ENCODE measurements at regions not wholly inside any gene's neighbourhood (a gene's known extent, or its start where the extent isn't known, plus 50 kb on each side); places are given as distances from the start of the nearest gene placed in this dataset.
A peak's percentile ranks its signal among the peaks of the same experiment; 100 is the strongest.

DNA sequence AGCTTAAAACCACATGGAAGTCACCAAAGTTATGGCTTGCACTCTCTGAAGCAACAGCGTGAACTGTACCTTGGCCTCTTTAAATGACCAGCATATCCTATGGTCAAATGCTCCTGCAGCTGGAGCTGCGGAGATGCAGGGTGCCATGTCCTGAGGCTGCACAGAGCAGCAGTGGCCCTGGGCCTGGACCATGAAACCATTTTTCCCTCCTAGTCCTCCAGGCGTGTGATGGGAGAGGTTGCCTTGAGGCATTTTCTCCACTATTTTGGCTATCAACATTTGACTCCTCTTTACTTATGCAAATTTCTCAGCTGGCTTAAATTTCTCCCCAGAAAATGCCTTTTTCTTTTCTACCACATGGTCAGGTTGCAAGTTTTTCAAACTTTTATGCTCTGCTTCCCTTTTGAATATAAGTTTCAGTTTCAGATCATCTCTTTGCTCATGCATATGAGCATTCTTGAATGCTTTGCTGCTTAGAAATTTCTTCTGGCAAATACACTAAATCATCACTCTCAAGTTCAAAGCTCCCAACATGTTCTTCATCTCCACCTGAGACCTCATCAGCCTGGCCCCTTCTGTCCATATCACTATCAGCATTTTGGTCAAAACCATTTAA is 82.9 kb upstream of the TMEFF2 start:
- Mint-ChIP-seq H3K4me1 (peaks cover 7% of the 10 kb centered on the region), H3K9me3 (ENCODE audit: insufficient read depth) (peaks cover 4% of the 10 kb centered on the region), H3K4me3 (no peak overlapping the region), H3K27me3 (no peaks in the 10 kb centered on the region), H3K27ac (no peak overlapping the region)
- DNase-seq (peak; percentile 3), ATAC-seq (ENCODE audit: low read depth) (no peak)
- 100% methylated on average over 2 of the region's 3 CpGs for WGBS (ENCODE audit: insufficient coverage)
- peak overlapping the region; percentile 8 for H3K4me2 ChIP-seq (replicated peaks; ENCODE audit: low read depth, low read length, poor library complexity, severe bottlenecking)
- H3K9me3 ChIP-seq (ENCODE audit: control extremely low read depth in 1 of 3, control insufficient read depth in 2 of 3, insufficient read depth in 1 of 3, low read length in 2 of 3): no peaks in the 10 kb centered on the region
- peak overlapping the region in 1 of 2 donors; percentile 48 for H3K27ac ChIP-seq (ENCODE audit: low read length in 2 of 2)
- intact Hi-C loops (cut with micrococcal nuclease): no loop called here
- no peaks in the 10 kb centered on the region for H3K79me2 ChIP-seq (ENCODE audit: control insufficient read depth, insufficient read depth, low read length)
- H2AFZ ChIP-seq (ENCODE audit: insufficient read depth, low read depth, low read length, poor library complexity, severe bottlenecking): no peak overlapping the region
- TF ChIP-seq, protein P1, sequence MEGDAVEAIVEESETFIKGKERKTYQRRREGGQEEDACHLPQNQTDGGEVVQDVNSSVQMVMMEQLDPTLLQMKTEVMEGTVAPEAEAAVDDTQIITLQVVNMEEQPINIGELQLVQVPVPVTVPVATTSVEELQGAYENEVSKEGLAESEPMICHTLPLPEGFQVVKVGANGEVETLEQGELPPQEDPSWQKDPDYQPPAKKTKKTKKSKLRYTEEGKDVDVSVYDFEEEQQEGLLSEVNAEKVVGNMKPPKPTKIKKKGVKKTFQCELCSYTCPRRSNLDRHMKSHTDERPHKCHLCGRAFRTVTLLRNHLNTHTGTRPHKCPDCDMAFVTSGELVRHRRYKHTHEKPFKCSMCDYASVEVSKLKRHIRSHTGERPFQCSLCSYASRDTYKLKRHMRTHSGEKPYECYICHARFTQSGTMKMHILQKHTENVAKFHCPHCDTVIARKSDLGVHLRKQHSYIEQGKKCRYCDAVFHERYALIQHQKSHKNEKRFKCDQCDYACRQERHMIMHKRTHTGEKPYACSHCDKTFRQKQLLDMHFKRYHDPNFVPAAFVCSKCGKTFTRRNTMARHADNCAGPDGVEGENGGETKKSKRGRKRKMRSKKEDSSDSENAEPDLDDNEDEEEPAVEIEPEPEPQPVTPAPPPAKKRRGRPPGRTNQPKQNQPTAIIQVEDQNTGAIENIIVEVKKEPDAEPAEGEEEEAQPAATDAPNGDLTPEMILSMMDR (IDR thresholded peaks at IDR 0.05): no peak
- TF ChIP-seq EZH2 (IDR thresholded peaks at IDR 0.05; ENCODE audit: borderline replicate concordance, insufficient read depth, low read depth, low read length, poor library complexity, severe bottlenecking): no peak
- H4K20me1 ChIP-seq (ENCODE audit: control insufficient read depth, insufficient read depth, low read length, poor library complexity, severe bottlenecking): no peaks in the 10 kb centered on the region
- no peaks in the 10 kb centered on the region for H3K36me3 ChIP-seq (replicated peaks in 1 of 2; ENCODE audit: control extremely low read depth in 1 of 2, control insufficient read depth in 1 of 2, extremely low read depth in 1 of 2, insufficient read depth in 2 of 2, low read length in 1 of 2)
- no peaks in the 10 kb centered on the region for H3K27me3 ChIP-seq (replicated peaks in 1 of 4; ENCODE audit: control extremely low read depth in 1 of 4, control insufficient read depth in 3 of 4, insufficient read depth in 4 of 4, low read length in 3 of 4)
- no peak overlapping the region for H3K4me3 ChIP-seq (ENCODE audit: control extremely low read depth in 1 of 5, extremely low read depth in 1 of 5, insufficient read depth in 1 of 5, low read depth in 2 of 5, low read length in 4 of 5)
- peaks cover 10 to 14% of the 10 kb centered on the region in 2 donors for H3K4me1 ChIP-seq (ENCODE audit: control insufficient read depth in 2 of 2, insufficient read depth in 2 of 2, low read length in 2 of 2)
- ChIA-PET POLR2A (no interaction called here), CTCF (no interaction called here)
- no peak overlapping the region for H3K9ac ChIP-seq (ENCODE audit: low read length)

DNA sequence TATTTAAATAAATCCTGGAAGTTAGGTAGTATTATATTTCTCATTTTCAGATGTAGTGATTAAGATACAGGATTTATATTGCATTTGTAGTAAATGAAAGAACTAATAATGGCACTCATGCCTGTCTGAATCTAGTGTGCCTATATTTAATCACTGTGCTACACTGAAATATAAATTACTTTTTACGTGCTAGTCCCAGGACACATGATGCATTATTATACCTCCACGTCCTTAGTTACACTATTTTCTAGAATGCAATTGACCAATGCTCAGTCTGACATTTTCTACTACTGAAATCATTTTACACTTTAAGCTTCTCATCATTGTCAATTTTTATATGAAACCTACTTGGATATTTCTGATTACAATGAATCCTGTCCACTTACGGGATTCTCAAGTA is 80.9 kb upstream of the TMEFF2 start:
- Histone ChIP-seq H3K4me1 (ENCODE audit: control insufficient read depth in 2 of 2, insufficient read depth in 2 of 2, low read length in 2 of 2) (peaks cover 10 to 14% of the 10 kb centered on the region in 2 donors), H3K4me3 (ENCODE audit: control extremely low read depth in 1 of 5, extremely low read depth in 1 of 5, insufficient read depth in 1 of 5, low read depth in 2 of 5, low read length in 4 of 5) (no peak overlapping the region), H2AFZ (ENCODE audit: insufficient read depth, low read depth, low read length, poor library complexity, severe bottlenecking) (no peak overlapping the region), H4K20me1 (ENCODE audit: control insufficient read depth, insufficient read depth, low read length, poor library complexity, severe bottlenecking) (no peaks in the 10 kb centered on the region), H3K4me2 (replicated peaks; ENCODE audit: low read depth, low read length, poor library complexity, severe bottlenecking) (no peak overlapping the region), H3K27me3 (replicated peaks in 1 of 4; ENCODE audit: control extremely low read depth in 1 of 4, control insufficient read depth in 3 of 4, insufficient read depth in 4 of 4, low read length in 3 of 4) (no peaks in the 10 kb centered on the region), H3K9ac (ENCODE audit: low read length) (no peak overlapping the region), H3K9me3 (ENCODE audit: control extremely low read depth in 1 of 3, control insufficient read depth in 2 of 3, insufficient read depth in 1 of 3, low read length in 2 of 3) (no peaks in the 10 kb centered on the region), H3K79me2 (ENCODE audit: control insufficient read depth, insufficient read depth, low read length) (no peaks in the 10 kb centered on the region), H3K27ac (ENCODE audit: low read length in 2 of 2) (no peak overlapping the region), H3K36me3 (replicated peaks in 1 of 2; ENCODE audit: control extremely low read depth in 1 of 2, control insufficient read depth in 1 of 2, extremely low read depth in 1 of 2, insufficient read depth in 2 of 2, low read length in 1 of 2) (no peaks in the 10 kb centered on the region)
- no peak for DNase-seq
- intact Hi-C loops (cut with micrococcal nuclease): no loop called here
- H3K9me3 Mint-ChIP-seq (ENCODE audit: insufficient read depth): peaks cover 4% of the 10 kb centered on the region
- no peak overlapping the region for H3K4me3 Mint-ChIP-seq
- ATAC-seq (ENCODE audit: low read depth): no peak
- TF ChIP-seq, protein P1 (IDR thresholded peaks at IDR 0.05): no peak
- TF ChIP-seq EZH2 (IDR thresholded peaks at IDR 0.05; ENCODE audit: borderline replicate concordance, insufficient read depth, low read depth, low read length, poor library complexity, severe bottlenecking): no peak
- H3K27ac Mint-ChIP-seq: no peak overlapping the region
- CTCF ChIA-PET: no interaction called here
- 72% methylated on average over 2 of the region's 3 CpGs for WGBS (ENCODE audit: insufficient coverage)
- no peaks in the 10 kb centered on the region for H3K27me3 Mint-ChIP-seq
- POLR2A ChIA-PET: no interaction called here
- H3K4me1 Mint-ChIP-seq: peaks cover 7% of the 10 kb centered on the region

All from B cell (primary cell).